ENCODE measurements at regions not wholly inside any gene's neighbourhood (a gene's known extent, or its start where the extent isn't known, plus 50 kb on each side); places are given as distances from the start of the nearest gene placed in this dataset.

DNA sequence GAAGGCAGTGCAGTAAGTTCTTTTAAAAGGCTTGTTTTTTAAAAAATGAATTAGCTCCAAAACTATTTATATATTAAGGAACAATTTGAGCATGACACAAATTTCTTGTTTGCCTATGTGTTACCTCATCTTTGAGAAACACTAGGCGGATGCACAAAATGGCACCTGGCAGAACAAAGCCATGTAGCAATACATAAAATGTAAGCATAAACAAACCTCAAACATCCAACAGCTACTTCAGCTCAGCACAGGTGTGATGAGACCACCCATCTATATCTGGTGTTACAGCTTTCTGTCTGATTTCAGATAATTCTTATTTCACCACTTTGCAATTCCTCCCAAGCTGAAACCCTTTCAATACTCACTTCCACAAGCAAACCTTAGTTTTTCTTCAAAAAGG lies 221.2 kb upstream of the CNTN6 start:
- FAIRE-seq (no peak), ATAC-seq (no peak), DNase-seq (ENCODE audit: low read depth, low spot score) (no peak)
- H4K20me1 ChIP-seq (ENCODE audit: control insufficient read depth, insufficient read depth), result no peaks in the 10 kb centered on the region
- ChIA-PET CTCF (interaction anchor here (0.9 to 1.3 kb wide), 3 partner anchors 11 to 302 kb away, joined by 3 to 5 read pairs (median 3); no protein-coding TSS in a partner anchor), RAD21 (ENCODE audit: unreplicated experiment) (no interaction called here), SMC1A (ENCODE audit: uncharacterized antibody, unreplicated experiment) (interaction anchor here (2.9 kb wide), 1 partner anchor 8 kb away, joined by 7 read pairs; no protein-coding TSS in a partner anchor), POLR2A (interaction anchor here (0.6 kb wide), 1 partner anchor 35 kb away, joined by 3 read pairs; no protein-coding TSS in a partner anchor)
- intact Hi-C loops (cut with micrococcal nuclease; ENCODE audit: unreplicated experiment), result no loop called here
- no peaks in the 10 kb centered on the region for H3K4me1 ChIP-seq (ENCODE audit: control insufficient read depth, insufficient read depth, low read length)
- H3K27ac ChIP-seq (ENCODE audit: control insufficient read depth, insufficient read depth), result no peak overlapping the region
- no peaks in the 10 kb centered on the region for H3K9me3 ChIP-seq (replicated peaks; ENCODE audit: control insufficient read depth, insufficient read depth, low read length)
- H3K27me3 ChIP-seq (replicated peaks in 1 of 2; ENCODE audit: control insufficient read depth in 2 of 2, insufficient read depth in 2 of 2, low read length in 1 of 2), result no peaks in the 10 kb centered on the region
- in situ Hi-C loops (cut with MboI), result no loop called here
- no peak overlapping the region for H3K4me3 ChIP-seq
- 40% methylated on average over 1 of the region's 1 CpG for WGBS (ENCODE audit: insufficient coverage, insufficient replicate concordance, low lambda C conversion rate, missing lambda C conversion rate)
- H3K79me2 ChIP-seq (ENCODE audit: control insufficient read depth, insufficient read depth, low read length), result no peaks in the 10 kb centered on the region
- no TSS peak for BruUV-seq (replicated peaks)
- H3K9ac ChIP-seq (ENCODE audit: control insufficient read depth, insufficient read depth, low read length), result no peak overlapping the region
- H3K4me2 ChIP-seq (ENCODE audit: control insufficient read depth, insufficient read depth), result no peak overlapping the region
- no peaks in the 10 kb centered on the region for H3K36me3 ChIP-seq (ENCODE audit: control insufficient read depth in 2 of 2, insufficient read depth in 2 of 2, low read length in 1 of 2)
- no peak overlapping the region for H2AFZ ChIP-seq (ENCODE audit: control insufficient read depth, low read depth, low read length)
- no peak for TF ChIP-seq TBL1XR1 (IDR thresholded peaks at IDR 0.05; ENCODE audit: low read depth, low read length)
- TF ChIP-seq, protein P1, sequence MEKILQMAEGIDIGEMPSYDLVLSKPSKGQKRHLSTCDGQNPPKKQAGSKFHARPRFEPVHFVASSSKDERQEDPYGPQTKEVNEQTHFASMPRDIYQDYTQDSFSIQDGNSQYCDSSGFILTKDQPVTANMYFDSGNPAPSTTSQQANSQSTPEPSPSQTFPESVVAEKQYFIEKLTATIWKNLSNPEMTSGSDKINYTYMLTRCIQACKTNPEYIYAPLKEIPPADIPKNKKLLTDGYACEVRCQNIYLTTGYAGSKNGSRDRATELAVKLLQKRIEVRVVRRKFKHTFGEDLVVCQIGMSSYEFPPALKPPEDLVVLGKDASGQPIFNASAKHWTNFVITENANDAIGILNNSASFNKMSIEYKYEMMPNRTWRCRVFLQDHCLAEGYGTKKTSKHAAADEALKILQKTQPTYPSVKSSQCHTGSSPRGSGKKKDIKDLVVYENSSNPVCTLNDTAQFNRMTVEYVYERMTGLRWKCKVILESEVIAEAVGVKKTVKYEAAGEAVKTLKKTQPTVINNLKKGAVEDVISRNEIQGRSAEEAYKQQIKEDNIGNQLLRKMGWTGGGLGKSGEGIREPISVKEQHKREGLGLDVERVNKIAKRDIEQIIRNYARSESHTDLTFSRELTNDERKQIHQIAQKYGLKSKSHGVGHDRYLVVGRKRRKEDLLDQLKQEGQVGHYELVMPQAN (conservative IDR thresholded peaks at IDR 0.05), result no peak
- no peak for TF ChIP-seq NFYB (IDR thresholded peaks at IDR 0.05; ENCODE audit: insufficient read depth, low read depth, low read length)
- TF ChIP-seq, protein P2, sequence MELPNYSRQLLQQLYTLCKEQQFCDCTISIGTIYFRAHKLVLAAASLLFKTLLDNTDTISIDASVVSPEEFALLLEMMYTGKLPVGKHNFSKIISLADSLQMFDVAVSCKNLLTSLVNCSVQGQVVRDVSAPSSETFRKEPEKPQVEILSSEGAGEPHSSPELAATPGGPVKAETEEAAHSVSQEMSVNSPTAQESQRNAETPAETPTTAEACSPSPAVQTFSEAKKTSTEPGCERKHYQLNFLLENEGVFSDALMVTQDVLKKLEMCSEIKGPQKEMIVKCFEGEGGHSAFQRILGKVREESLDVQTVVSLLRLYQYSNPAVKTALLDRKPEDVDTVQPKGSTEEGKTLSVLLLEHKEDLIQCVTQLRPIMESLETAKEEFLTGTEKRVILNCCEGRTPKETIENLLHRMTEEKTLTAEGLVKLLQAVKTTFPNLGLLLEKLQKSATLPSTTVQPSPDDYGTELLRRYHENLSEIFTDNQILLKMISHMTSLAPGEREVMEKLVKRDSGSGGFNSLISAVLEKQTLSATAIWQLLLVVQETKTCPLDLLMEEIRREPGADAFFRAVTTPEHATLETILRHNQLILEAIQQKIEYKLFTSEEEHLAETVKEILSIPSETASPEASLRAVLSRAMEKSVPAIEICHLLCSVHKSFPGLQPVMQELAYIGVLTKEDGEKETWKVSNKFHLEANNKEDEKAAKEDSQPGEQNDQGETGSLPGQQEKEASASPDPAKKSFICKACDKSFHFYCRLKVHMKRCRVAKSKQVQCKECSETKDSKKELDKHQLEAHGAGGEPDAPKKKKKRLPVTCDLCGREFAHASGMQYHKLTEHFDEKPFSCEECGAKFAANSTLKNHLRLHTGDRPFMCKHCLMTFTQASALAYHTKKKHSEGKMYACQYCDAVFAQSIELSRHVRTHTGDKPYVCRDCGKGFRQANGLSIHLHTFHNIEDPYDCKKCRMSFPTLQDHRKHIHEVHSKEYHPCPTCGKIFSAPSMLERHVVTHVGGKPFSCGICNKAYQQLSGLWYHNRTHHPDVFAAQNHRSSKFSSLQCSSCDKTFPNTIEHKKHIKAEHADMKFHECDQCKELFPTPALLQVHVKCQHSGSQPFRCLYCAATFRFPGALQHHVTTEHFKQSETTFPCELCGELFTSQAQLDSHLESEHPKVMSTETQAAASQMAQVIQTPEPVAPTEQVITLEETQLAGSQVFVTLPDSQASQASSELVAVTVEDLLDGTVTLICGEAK (IDR thresholded peaks at IDR 0.05; ENCODE audit: borderline replicate concordance), result no peak
- TF ChIP-seq KLF5 (IDR thresholded peaks at IDR 0.05; ENCODE audit: partially characterized antibody), result no peak
- TF ChIP-seq FOXK2 (IDR thresholded peaks at IDR 0.05), result no peak
- no peak for TF ChIP-seq SIX5 (IDR thresholded peaks at IDR 0.05; ENCODE audit: low read depth, low read length, severe bottlenecking)
- TF ChIP-seq BACH1 (IDR thresholded peaks at IDR 0.05; ENCODE audit: borderline replicate concordance), result no peak
- no peak for TF ChIP-seq ZNF622 (IDR thresholded peaks at IDR 0.05)
- no peak for TF ChIP-seq TARDBP (IDR thresholded peaks at IDR 0.05; ENCODE audit: borderline replicate concordance)
- no peak for TF ChIP-seq ASH2L (IDR thresholded peaks at IDR 0.05; ENCODE audit: borderline replicate concordance, low read depth)
- TF ChIP-seq, protein P3, sequence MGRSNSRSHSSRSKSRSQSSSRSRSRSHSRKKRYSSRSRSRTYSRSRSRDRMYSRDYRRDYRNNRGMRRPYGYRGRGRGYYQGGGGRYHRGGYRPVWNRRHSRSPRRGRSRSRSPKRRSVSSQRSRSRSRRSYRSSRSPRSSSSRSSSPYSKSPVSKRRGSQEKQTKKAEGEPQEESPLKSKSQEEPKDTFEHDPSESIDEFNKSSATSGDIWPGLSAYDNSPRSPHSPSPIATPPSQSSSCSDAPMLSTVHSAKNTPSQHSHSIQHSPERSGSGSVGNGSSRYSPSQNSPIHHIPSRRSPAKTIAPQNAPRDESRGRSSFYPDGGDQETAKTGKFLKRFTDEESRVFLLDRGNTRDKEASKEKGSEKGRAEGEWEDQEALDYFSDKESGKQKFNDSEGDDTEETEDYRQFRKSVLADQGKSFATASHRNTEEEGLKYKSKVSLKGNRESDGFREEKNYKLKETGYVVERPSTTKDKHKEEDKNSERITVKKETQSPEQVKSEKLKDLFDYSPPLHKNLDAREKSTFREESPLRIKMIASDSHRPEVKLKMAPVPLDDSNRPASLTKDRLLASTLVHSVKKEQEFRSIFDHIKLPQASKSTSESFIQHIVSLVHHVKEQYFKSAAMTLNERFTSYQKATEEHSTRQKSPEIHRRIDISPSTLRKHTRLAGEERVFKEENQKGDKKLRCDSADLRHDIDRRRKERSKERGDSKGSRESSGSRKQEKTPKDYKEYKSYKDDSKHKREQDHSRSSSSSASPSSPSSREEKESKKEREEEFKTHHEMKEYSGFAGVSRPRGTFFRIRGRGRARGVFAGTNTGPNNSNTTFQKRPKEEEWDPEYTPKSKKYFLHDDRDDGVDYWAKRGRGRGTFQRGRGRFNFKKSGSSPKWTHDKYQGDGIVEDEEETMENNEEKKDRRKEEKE (IDR thresholded peaks at IDR 0.05), result no peak
- TF ChIP-seq POLR2AphosphoS2 (IDR thresholded peaks at IDR 0.05; ENCODE audit: low read depth, low read length), result no peak
- no peak for TF ChIP-seq TCF7 (IDR thresholded peaks at IDR 0.05; ENCODE audit: borderline replicate concordance)
- TF ChIP-seq, protein P4, sequence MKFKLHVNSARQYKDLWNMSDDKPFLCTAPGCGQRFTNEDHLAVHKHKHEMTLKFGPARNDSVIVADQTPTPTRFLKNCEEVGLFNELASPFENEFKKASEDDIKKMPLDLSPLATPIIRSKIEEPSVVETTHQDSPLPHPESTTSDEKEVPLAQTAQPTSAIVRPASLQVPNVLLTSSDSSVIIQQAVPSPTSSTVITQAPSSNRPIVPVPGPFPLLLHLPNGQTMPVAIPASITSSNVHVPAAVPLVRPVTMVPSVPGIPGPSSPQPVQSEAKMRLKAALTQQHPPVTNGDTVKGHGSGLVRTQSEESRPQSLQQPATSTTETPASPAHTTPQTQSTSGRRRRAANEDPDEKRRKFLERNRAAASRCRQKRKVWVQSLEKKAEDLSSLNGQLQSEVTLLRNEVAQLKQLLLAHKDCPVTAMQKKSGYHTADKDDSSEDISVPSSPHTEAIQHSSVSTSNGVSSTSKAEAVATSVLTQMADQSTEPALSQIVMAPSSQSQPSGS (IDR thresholded peaks at IDR 0.05; ENCODE audit: low read length), result no peak

All from GM12878 (cell line).